Esophagus muscularis mucosa (tissue), 4 donors: ENCODE measurements at regions not wholly inside any gene's neighbourhood (a gene's known extent, or its start where the extent isn't known, plus 50 kb on each side); places are given as distances from the start of the nearest gene placed in this dataset.

Source experiments
- CTCF ChIP-seq, 3 experiments: fragments of 200-600 bp in 2 of 3; fragments of 450-650 bp in 1 of 3; sonication (generic) in 2 of 3; IDR thresholded peaks; one replicate each; pipeline ENCODE4 v1.5.1; 2017 to 2019; ENCODE audit warnings: antibody characterized with exemption in 3 of 3, mild to moderate bottlenecking in 2 of 3, moderate library complexity in 1 of 3
- EP300 ChIP-seq: sonication (generic); formaldehyde crosslinking; IDR thresholded peaks from one replicate; pipeline ENCODE4 v1.6.1; 2017; ENCODE audit warnings: antibody characterized with exemption
- POLR2A ChIP-seq: fragments of 450-650 bp; IDR thresholded peaks from one replicate; pipeline ENCODE4 v1.6.1; 2017; ENCODE audit warnings: antibody characterized with exemption, moderate library complexity, mild to moderate bottlenecking, low read depth

GRCh38 chr16:62156971-62157370, 120.7 kb upstream of the CDH8 start:
- TF ChIP-seq CTCF (IDR thresholded peaks at IDR 0.05): no peak
- no peak for TF ChIP-seq POLR2A
- TF ChIP-seq EP300: no peak
